Hepatic stellate cell (primary cell): ENCODE measurements at regions not wholly inside any gene's neighbourhood (a gene's known extent, or its start where the extent isn't known, plus 50 kb on each side); places are given as distances from the start of the nearest gene placed in this dataset.

Experiments
- DNase-seq: peaks from one replicate; pipeline ENCODE4 v3.0.0; 2011; ENCODE audit warnings: low spot score

GRCh38 chr4:85265234-85265633 is 209.7 kb upstream of the ARHGAP24 start:
- DNase-seq, result no peak

GRCh38 chr4:85268188-85268587 is 206.8 kb upstream of the ARHGAP24 start:
- DNase-seq, result no peak

GRCh38 chr4:85268961-85269360 is 206.0 kb upstream of the ARHGAP24 start:
- DNase-seq, result no peak

DNA sequence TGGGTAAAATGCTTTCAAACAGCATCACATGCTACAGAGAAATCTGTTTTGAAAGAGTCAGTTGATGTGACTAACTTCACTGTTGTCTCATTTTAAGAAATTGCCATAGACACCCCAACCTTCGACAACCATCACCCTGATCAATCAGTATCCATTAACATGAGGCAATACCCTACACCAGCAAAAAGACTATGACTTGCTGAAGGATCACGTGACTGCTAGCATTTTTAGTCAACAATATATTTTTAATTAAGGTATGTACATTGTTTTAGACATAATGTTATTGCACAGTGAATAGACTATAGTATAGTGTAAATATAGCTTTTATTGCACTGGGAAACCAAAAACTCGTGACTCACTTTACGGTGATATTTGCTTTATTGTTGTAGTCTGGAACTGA is 200.0 kb upstream of the ARHGAP24 start:
- DNase-seq, result no peak

- DNase-seq, result no peak
These were observed 194.0 kb upstream of the ARHGAP24 start for GRCh38 chr4:85280963-85281362.

DNA sequence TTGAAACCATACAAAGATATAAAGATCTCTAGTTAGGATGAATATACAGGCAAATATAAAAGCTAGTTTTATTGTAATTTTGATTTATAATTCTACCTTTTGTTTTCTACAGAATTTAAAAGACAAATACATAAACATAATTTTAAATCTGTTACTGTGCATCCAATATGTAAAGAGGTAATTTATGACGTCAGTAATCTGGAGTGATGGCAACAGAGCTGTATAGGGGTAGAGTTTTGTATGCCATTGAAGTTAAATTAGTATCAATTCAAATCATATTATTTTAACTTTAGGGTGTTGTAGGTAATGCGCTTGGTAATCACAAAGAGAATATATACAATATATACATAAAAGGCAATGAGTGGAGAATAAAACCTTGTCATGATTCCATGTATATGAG is 183.7 kb upstream of the ARHGAP24 start:
- no peak for DNase-seq

DNA sequence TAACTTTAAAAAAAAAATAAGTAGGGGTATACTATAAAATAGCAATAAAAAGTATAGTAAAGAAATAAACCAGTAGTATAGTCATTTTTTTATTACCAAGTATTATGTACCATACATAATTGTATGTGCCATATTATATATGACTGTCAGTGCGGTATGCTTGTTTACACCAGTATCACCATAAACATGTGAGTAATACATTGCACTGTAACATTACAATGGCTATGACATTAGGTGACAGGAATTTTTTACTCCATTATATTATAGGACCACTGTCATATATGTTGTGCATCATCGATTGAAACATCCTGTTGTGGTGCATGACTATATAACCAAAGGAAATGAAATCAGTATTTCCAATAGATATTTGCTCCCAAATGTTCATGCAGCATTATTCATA is 176.9 kb upstream of the ARHGAP24 start:
- DNase-seq, result no peak

- DNase-seq, result no peak
These were observed 172.7 kb upstream of the ARHGAP24 start for GRCh38 chr4:85302193-85302736.

- DNase-seq, result no peak
These were observed 172.2 kb upstream of the ARHGAP24 start for GRCh38 chr4:85302756-85303155.

- DNase-seq, result no peak
These were observed 156.5 kb upstream of the ARHGAP24 start for GRCh38 chr4:85318415-85318814.

- DNase-seq, result no peak
These were observed 116.1 kb upstream of the ARHGAP24 start for GRCh38 chr4:85358831-85359230.

DNA sequence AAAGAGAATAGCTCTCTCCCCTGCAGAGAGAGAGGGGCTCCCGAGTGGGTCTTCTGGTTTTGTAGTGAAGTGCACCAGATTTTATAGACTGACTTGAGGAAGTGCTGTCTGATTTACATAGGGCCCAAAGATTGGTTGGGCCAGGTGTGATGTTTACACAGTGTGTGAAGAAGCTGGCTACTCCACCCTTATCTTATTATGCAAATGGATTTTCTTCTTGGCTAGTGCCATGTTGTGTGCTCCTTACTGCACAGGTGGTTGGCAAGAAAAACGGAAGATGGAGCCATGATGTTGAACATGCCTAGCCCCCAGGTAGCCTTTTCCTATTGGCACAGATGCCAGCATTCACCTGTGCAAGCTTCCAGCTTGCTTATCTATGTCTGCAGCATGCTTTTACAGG is 112.4 kb upstream of the ARHGAP24 start:
- DNase-seq, result no peak

- no peak for DNase-seq
These were observed 107.1 kb upstream of the ARHGAP24 start for GRCh38 chr4:85367815-85368214.

GRCh38 chr4:85368240-85368639 is 106.7 kb upstream of the ARHGAP24 start:
- DNase-seq, result no peak

DNA sequence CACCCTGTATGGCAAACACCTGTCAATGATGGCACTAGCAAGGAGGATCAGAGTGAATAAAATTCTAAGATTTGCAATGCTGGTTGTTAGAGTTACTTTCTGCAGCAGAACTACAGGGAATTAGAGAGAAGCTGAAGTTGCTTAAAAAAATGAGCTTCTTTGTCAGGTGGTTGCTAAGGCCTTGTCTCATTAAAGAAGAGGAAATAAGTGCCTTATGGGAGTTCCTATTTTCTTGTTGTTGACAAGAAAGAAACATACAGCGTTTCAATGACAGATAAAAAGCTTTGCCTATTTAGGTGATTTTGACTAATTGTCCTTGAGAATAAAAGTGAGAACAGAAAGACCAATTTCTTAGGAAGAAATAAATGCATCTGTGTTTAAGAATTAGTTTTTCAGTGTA is 106.0 kb upstream of the ARHGAP24 start:
- DNase-seq, result no peak

- DNase-seq, result no peak
These were observed 105.1 kb upstream of the ARHGAP24 start for GRCh38 chr4:85369703-85370380.

- DNase-seq, result no peak
These were observed 104.4 kb upstream of the ARHGAP24 start for GRCh38 chr4:85370400-85371032.

DNA sequence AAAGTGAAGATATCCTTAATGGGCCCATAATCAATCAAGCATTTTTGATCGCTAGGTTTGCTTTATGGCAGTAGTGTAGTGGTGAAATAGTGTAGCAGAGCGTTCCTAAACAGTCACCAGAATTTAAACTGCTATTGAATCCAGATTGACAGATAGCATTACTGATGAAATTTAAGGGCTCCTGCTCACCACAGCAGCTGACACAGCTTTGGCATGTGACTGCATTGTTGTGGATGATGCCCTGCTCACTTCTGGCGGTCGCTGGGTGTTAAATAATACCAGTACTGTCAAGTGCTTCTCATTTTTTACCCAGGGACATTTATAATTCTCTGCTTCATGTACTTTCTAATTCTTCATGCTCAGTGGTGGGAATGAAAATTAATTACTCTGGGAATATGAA is 102.0 kb upstream of the ARHGAP24 start:
- DNase-seq, result no peak

DNA sequence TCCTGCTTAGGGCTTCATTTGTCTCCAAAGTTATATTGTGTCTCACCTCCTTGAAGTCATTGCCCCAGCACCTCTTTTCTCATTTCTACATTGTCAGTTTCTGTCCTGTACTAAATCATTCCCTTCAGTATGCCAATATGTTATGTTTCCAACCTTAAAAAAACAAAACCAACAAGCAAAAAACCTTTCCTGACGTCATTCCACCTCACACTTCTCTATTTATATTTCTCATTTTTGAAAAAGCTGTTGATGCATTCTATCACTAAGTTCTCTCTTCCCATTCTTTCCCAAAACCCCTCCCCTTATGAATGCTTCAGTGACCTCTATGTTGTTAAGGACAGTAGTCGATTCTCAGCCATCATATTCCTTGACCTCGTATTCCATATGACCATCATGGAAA is 98.7 kb upstream of the ARHGAP24 start:
- no peak for DNase-seq

DNA sequence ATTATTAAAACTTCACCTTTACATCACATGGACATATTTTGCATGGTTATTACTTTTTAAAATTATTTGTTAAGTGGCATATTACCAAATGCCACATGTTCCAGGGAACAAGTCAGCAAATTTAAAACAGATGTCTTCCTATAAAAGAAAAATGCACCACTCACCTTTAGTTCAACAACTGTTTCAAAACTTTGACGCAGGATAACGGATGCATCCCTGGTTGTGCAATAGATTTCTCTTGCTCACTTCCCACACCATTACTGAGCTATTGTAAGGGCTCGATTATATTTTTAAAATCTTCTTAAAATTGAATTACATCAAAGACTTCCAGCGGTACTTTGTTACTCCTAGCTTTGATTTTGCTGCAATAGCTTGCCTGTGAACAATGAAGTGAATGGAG is 93.0 kb upstream of the ARHGAP24 start:
- no peak for DNase-seq

DNA sequence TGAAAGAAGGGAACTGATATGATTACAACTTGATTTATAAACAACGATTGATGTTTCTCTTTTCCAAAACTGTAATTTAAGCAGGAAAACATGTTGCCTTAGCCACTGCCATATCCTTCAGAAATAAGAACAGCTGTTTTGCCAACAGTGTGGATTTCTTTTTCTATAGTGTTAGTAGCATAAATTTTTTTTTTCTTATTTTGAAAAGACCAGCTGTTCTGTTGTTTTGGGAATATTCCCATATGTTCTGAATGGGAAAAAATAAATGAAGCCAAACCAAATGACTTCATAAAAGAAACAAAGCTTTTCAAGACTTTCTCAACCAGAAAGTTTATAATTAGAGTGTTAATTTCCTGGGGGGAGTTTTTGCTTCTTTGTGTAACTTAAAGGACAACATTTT is 83.9 kb upstream of the ARHGAP24 start:
- DNase-seq, result no peak

DNA sequence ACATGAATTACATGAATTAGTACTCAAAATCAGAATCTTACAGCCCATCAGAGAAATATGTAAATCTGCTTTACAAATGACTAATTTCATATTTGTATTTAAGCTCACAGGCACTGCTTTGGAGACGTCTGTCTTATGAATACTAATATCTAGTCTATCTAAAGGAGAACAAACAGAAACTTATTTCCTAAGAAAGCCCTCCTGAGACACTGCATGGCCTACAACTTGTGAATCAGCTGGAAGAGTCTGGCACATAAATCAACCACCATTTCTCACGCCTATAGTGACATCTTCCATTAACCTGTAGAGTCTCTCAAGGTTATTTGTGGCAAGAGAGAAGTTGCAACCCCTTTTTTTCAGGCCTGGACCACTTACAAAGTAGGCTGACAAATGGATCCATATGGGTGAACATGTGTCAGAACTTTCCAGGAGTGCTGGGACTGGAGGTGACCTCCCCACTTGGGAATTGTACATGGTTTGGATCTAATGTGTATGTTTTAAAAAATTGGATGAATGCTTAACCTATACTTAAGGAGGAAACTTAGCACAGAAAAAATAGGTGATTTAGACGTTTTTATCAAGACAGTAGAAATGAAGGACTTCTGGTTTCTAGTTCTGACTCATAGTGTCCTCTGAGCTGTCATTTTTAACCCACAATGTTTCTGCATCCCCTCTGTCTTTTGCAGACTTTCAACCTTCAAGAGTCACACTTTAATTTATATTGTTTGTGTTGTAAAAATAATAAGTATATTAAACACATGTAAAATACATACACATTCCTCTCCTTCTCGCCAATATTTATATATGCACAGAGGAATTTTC is 83.2 kb upstream of the ARHGAP24 start:
- DNase-seq, result no peak

DNA sequence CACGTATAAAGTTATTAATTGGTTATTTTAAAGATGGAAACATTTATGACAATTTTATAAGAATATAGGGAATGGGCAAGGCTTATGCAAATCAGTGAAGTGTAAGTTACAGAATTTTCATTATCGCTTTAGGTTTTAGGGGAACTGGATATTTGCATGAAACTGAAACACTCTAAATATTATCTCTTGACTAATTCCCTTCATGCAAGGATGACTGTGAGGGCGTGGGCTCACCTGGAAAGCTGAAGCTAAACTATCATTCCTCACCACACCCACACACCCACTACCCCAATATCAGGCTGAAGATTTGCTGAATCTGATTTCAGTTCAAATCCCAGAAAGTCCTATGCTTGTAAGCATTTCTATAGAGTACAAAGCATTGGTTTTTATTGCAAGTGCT is 81.7 kb upstream of the ARHGAP24 start:
- DNase-seq, result no peak
